ENCODE measurements at regions not wholly inside any gene's neighbourhood (a gene's known extent, or its start where the extent isn't known, plus 50 kb on each side); places are given as distances from the start of the nearest gene placed in this dataset.
"Not testable (repeated sequence)": the region's sequence is repeated elsewhere in the genome, so short reads cannot be mapped to it uniquely, and the experiment has no call there.

DNA sequence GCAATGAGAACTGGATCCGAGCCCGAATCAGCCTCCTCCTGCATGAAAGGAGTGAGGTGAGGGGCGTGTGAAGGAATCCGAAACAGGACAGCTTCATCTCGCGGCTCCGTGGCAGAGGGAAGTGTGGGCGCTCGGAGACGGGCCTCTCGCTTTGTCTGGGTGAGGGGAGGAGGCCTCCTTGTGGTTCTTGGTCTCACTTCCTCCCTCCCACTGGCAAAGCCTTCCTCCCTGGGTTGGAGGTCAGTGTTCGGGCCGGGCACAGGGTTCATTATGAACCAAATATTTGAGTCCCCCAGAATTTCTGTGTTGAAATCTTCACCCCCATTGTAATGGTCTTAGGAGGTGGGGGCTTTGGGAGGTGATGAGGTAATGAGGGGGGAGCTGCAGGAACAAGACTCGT, 219.4 kb upstream of the SGCG start:
- TF ChIP-seq, protein P1, sequence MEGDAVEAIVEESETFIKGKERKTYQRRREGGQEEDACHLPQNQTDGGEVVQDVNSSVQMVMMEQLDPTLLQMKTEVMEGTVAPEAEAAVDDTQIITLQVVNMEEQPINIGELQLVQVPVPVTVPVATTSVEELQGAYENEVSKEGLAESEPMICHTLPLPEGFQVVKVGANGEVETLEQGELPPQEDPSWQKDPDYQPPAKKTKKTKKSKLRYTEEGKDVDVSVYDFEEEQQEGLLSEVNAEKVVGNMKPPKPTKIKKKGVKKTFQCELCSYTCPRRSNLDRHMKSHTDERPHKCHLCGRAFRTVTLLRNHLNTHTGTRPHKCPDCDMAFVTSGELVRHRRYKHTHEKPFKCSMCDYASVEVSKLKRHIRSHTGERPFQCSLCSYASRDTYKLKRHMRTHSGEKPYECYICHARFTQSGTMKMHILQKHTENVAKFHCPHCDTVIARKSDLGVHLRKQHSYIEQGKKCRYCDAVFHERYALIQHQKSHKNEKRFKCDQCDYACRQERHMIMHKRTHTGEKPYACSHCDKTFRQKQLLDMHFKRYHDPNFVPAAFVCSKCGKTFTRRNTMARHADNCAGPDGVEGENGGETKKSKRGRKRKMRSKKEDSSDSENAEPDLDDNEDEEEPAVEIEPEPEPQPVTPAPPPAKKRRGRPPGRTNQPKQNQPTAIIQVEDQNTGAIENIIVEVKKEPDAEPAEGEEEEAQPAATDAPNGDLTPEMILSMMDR (IDR thresholded peaks at IDR 0.05): not testable (repeated sequence)
- TF ChIP-seq POLR2A, EP300, POLR2AphosphoS5 (IDR thresholded peaks at IDR 0.05): not testable (repeated sequence)
